Naive thymus-derived CD8-positive, alpha-beta T cell (primary cell): ENCODE measurements at regions not wholly inside any gene's neighbourhood (a gene's known extent, or its start where the extent isn't known, plus 50 kb on each side); places are given as distances from the start of the nearest gene placed in this dataset.

Source experiments
- ATAC-seq, 2 donors: fragments of 150-1000 bp; cut with Tn5 transposase in 1 of 2; sonication (Bioruptor Pico), chemical (Tn5 transposase) in 1 of 2; 1 replicate in 1 of 2; 2 replicates in 1 of 2; pipeline ENCODE4 v1.10.0; 2021; ENCODE audit warnings: mild to moderate bottlenecking in 2 of 2, moderate library complexity in 2 of 2
- POLR2A ChIA-PET: fragments of 350-600 bp; sonication (Branson Sonifier 250); formaldehyde crosslinking; loops from one replicate; lab custom pipeline; 2021; ENCODE audit warnings: antibody characterized with exemption; lab: Charles Lee
- DNase-seq, 10 donors: peaks; one replicate each; pipeline versions ENCODE4 v3.0.0 to v3.0.0-alpha.2; 2020 to 2022
- H3K27ac Mint-ChIP-seq, 10 donors: one replicate each; pipeline ENCODE4 v1.8.0; 2020 to 2022; ENCODE audit warnings: mild to moderate bottlenecking in 10 of 10, mixed read lengths in 10 of 10, moderate library complexity in 4 of 10, inconsistent platforms in 1 of 10
- H3K27me3 Mint-ChIP-seq, 5 donors: one replicate each; pipeline ENCODE4 v1.8.0; 2021 to 2022; ENCODE audit warnings: mixed read lengths in 5 of 5
- H3K36me3 Mint-ChIP-seq, 3 donors: one replicate each; pipeline ENCODE4 v1.8.0; 2020 to 2022; ENCODE audit warnings: mixed read lengths in 3 of 3, mild to moderate bottlenecking in 2 of 3, inconsistent platforms in 1 of 3
- H3K4me1 Mint-ChIP-seq, 4 donors: one replicate each; pipeline ENCODE4 v1.8.0; 2021 to 2022; ENCODE audit warnings: mixed read lengths in 4 of 4
- H3K4me3 Mint-ChIP-seq, 10 donors: one replicate each; pipeline ENCODE4 v1.8.0; 2020 to 2022; ENCODE audit warnings: mild to moderate bottlenecking in 10 of 10, mixed read lengths in 10 of 10, moderate library complexity in 6 of 10, inconsistent platforms in 1 of 10
- H3K9me3 Mint-ChIP-seq, 9 donors: one replicate each; pipeline ENCODE4 v1.8.0; 2020 to 2022; ENCODE audit warnings: mixed read lengths in 9 of 9, mild to moderate bottlenecking in 3 of 9, inconsistent platforms in 1 of 9, moderate library complexity in 1 of 9

- no peak overlapping the region for H3K27ac Mint-ChIP-seq
- POLR2A ChIA-PET: no interaction called here
- no peaks in the 10 kb centered on the region for H3K4me1 Mint-ChIP-seq
- H3K27me3 Mint-ChIP-seq: peaks cover 0 to 4% (median 0%) of the 10 kb centered on the region in 5 donors
- H3K9me3 Mint-ChIP-seq: peaks cover 0 to 5% (median 0%) of the 10 kb centered on the region in 9 donors
- ATAC-seq (no peak), DNase-seq (no peak)
- H3K36me3 Mint-ChIP-seq: peaks cover 0 to 5% (median 0%) of the 10 kb centered on the region in 3 donors
- no peak overlapping the region for H3K4me3 Mint-ChIP-seq
Measured at GRCh38 chrX:30943984-30944383, 54.9 kb upstream of the TAB3 start.

GRCh38 chrX:30941898-30942297, 52.8 kb upstream of the TAB3 start:
- Mint-ChIP-seq H3K9me3 (peaks cover 0 to 8% (median 0%) of the 10 kb centered on the region in 9 donors), H3K36me3 (peaks cover 0 to 8% (median 0%) of the 10 kb centered on the region in 3 donors), H3K27ac (no peak overlapping the region), H3K27me3 (peaks cover 0 to 4% (median 0%) of the 10 kb centered on the region in 5 donors), H3K4me3 (no peak overlapping the region), H3K4me1 (no peaks in the 10 kb centered on the region)
- ATAC-seq (no peak), DNase-seq (no peak)
- POLR2A ChIA-PET: no interaction called here

- Mint-ChIP-seq H3K36me3 (peaks cover 0 to 8% (median 0%) of the 10 kb centered on the region in 3 donors), H3K27ac (no peak overlapping the region), H3K4me1 (no peaks in the 10 kb centered on the region), H3K27me3 (peaks cover 0 to 4% (median 0%) of the 10 kb centered on the region in 5 donors), H3K9me3 (peaks cover 0 to 8% (median 0%) of the 10 kb centered on the region in 9 donors), H3K4me3 (no peak overlapping the region)
- DNase-seq (no peak), ATAC-seq (no peak)
- POLR2A ChIA-PET: no interaction called here
Measured at GRCh38 chrX:30939928-30940327, 50.9 kb upstream of the TAB3 start.
